ENCODE measurements at regions not wholly inside any gene's neighbourhood (a gene's known extent, or its start where the extent isn't known, plus 50 kb on each side); places are given as distances from the start of the nearest gene placed in this dataset.

DNA sequence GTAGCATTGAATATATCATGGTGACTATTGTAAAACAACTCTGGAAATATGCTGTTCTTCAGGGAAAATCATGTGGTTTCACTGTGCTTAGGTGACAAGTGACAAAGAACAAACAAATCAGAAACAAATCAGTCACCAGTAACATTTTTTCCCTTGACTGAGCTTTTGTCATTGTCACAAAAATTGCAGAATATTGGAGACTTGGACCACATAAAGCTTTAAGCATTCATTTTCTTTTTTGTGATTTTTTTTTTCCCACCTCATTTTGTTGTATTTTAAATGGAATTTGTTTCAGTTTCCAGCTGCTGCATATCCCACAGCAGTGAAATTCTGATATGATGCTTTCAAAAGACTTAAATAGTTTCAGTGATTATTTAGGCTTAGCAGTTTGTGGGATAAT is 1088.4 kb downstream of the OTOL1 start:
- TF ChIP-seq, protein P1, sequence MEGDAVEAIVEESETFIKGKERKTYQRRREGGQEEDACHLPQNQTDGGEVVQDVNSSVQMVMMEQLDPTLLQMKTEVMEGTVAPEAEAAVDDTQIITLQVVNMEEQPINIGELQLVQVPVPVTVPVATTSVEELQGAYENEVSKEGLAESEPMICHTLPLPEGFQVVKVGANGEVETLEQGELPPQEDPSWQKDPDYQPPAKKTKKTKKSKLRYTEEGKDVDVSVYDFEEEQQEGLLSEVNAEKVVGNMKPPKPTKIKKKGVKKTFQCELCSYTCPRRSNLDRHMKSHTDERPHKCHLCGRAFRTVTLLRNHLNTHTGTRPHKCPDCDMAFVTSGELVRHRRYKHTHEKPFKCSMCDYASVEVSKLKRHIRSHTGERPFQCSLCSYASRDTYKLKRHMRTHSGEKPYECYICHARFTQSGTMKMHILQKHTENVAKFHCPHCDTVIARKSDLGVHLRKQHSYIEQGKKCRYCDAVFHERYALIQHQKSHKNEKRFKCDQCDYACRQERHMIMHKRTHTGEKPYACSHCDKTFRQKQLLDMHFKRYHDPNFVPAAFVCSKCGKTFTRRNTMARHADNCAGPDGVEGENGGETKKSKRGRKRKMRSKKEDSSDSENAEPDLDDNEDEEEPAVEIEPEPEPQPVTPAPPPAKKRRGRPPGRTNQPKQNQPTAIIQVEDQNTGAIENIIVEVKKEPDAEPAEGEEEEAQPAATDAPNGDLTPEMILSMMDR (IDR thresholded peaks at IDR 0.05), result no peak
- no peak for TF ChIP-seq POLR2A (IDR thresholded peaks at IDR 0.05)
